ENCODE measurements at regions not wholly inside any gene's neighbourhood (a gene's known extent, or its start where the extent isn't known, plus 50 kb on each side); places are given as distances from the start of the nearest gene placed in this dataset.

- TF ChIP-seq EZH2 (IDR thresholded peaks at IDR 0.05; ENCODE audit: low read depth, unreplicated experiment), result no peak
- no peak for TF ChIP-seq CREB1 (CRISPR knock-in tag; IDR thresholded peaks at IDR 0.05; ENCODE audit: low read depth)
- TF ChIP-seq, protein P1, sequence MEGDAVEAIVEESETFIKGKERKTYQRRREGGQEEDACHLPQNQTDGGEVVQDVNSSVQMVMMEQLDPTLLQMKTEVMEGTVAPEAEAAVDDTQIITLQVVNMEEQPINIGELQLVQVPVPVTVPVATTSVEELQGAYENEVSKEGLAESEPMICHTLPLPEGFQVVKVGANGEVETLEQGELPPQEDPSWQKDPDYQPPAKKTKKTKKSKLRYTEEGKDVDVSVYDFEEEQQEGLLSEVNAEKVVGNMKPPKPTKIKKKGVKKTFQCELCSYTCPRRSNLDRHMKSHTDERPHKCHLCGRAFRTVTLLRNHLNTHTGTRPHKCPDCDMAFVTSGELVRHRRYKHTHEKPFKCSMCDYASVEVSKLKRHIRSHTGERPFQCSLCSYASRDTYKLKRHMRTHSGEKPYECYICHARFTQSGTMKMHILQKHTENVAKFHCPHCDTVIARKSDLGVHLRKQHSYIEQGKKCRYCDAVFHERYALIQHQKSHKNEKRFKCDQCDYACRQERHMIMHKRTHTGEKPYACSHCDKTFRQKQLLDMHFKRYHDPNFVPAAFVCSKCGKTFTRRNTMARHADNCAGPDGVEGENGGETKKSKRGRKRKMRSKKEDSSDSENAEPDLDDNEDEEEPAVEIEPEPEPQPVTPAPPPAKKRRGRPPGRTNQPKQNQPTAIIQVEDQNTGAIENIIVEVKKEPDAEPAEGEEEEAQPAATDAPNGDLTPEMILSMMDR (conservative IDR thresholded peaks at IDR 0.05; ENCODE audit: low read depth in 2 of 2), result no peak
- TF ChIP-seq STAT1 (IDR thresholded peaks at IDR 0.05; ENCODE audit: unreplicated experiment), result no peak
Measured at GRCh38 chr10:2439000-2439399, 628.3 kb upstream of the PFKP start.
